T-helper 2 cell treated with Interferon-gamma antibody and Interleukin-4, amounts not matched to agents 5 μg/mL and 100 μg/mL, for 36 hours (primary cell): ENCODE measurements at regions not wholly inside any gene's neighbourhood (a gene's known extent, or its start where the extent isn't known, plus 50 kb on each side); places are given as distances from the start of the nearest gene placed in this dataset.

Source experiments
- DNase-seq: peaks from one replicate; pipeline ENCODE4 v3.0.0; 2021; ENCODE audit warnings: low spot score
- H3K27ac Mint-ChIP-seq: one replicate; pipeline ENCODE4 v1.8.0; 2021; ENCODE audit warnings: mild to moderate bottlenecking, mixed read lengths
- H3K27me3 Mint-ChIP-seq: one replicate; pipeline ENCODE4 v1.8.0; 2021; ENCODE audit warnings: low read depth, mixed read lengths
- H3K36me3 Mint-ChIP-seq: one replicate; pipeline ENCODE4 v1.8.0; 2021; ENCODE audit warnings: low read depth, mixed read lengths
- H3K4me1 Mint-ChIP-seq: one replicate; pipeline ENCODE4 v1.8.0; 2021; ENCODE audit warnings: low read depth, mixed read lengths
- H3K4me3 Mint-ChIP-seq: one replicate; pipeline ENCODE4 v1.8.0; 2022; ENCODE audit warnings: mild to moderate bottlenecking, moderate library complexity, mixed read lengths
- H3K9me3 Mint-ChIP-seq: one replicate; pipeline ENCODE4 v1.8.0; 2021; ENCODE audit warnings: mixed read lengths

- Mint-ChIP-seq H3K27ac (no peak overlapping the region), H3K36me3 (no peaks in the 10 kb centered on the region), H3K27me3 (no peaks in the 10 kb centered on the region), H3K4me3 (no peak overlapping the region), H3K4me1 (no peaks in the 10 kb centered on the region), H3K9me3 (peaks cover 29% of the 10 kb centered on the region)
- DNase-seq = no peak
Observed at GRCh38 chr1:4207842-4208692, 308.0 kb upstream of the C1orf174 start.

- no peaks in the 10 kb centered on the region for H3K27me3 Mint-ChIP-seq
- H3K4me1 Mint-ChIP-seq = no peaks in the 10 kb centered on the region
- DNase-seq = no peak
- no peak overlapping the region for H3K4me3 Mint-ChIP-seq
- H3K36me3 Mint-ChIP-seq = no peaks in the 10 kb centered on the region
- no peak overlapping the region for H3K27ac Mint-ChIP-seq
- peaks cover 20% of the 10 kb centered on the region for H3K9me3 Mint-ChIP-seq
Observed at GRCh38 chr1:4210043-4210442, 310.0 kb upstream of the C1orf174 start.

- H3K4me3 Mint-ChIP-seq = no peak overlapping the region
- no peaks in the 10 kb centered on the region for H3K9me3 Mint-ChIP-seq
- DNase-seq = no peak
Observed at GRCh38 chr1:4212796-4213195, 312.7 kb upstream of the C1orf174 start.

GRCh38 chr1:4213366-4213973 lies 313.4 kb upstream of the C1orf174 start:
- no peaks in the 10 kb centered on the region for H3K27me3 Mint-ChIP-seq
- H3K4me3 Mint-ChIP-seq = no peak overlapping the region
- DNase-seq = no peak
- no peak overlapping the region for H3K27ac Mint-ChIP-seq
- no peaks in the 10 kb centered on the region for H3K9me3 Mint-ChIP-seq
- H3K4me1 Mint-ChIP-seq = no peaks in the 10 kb centered on the region
- H3K36me3 Mint-ChIP-seq = no peaks in the 10 kb centered on the region

More at GRCh38 chr1:4212796-4213195, 312.7 kb upstream of the C1orf174 start:
- no peaks in the 10 kb centered on the region for H3K4me1 Mint-ChIP-seq
- H3K36me3 Mint-ChIP-seq = no peaks in the 10 kb centered on the region
- no peaks in the 10 kb centered on the region for H3K27me3 Mint-ChIP-seq
- no peak overlapping the region for H3K27ac Mint-ChIP-seq

GRCh38 chr1:4214826-4215225 lies 314.8 kb upstream of the C1orf174 start:
- Mint-ChIP-seq H3K4me3 (no peak overlapping the region), H3K36me3 (no peaks in the 10 kb centered on the region), H3K27me3 (no peaks in the 10 kb centered on the region), H3K4me1 (no peaks in the 10 kb centered on the region), H3K27ac (no peak overlapping the region), H3K9me3 (no peaks in the 10 kb centered on the region)
- DNase-seq = no peak

- DNase-seq = no peak
- H3K9me3 Mint-ChIP-seq = no peaks in the 10 kb centered on the region
- no peak overlapping the region for H3K27ac Mint-ChIP-seq
- H3K27me3 Mint-ChIP-seq = no peaks in the 10 kb centered on the region
- H3K36me3 Mint-ChIP-seq = no peaks in the 10 kb centered on the region
- no peaks in the 10 kb centered on the region for H3K4me1 Mint-ChIP-seq
- H3K4me3 Mint-ChIP-seq = no peak overlapping the region
Observed at GRCh38 chr1:4215391-4215790, 315.3 kb upstream of the C1orf174 start.

GRCh38 chr1:4216231-4216630 lies 316.2 kb upstream of the C1orf174 start:
- Mint-ChIP-seq H3K27ac (no peak overlapping the region), H3K4me3 (no peak overlapping the region), H3K27me3 (no peaks in the 10 kb centered on the region), H3K36me3 (no peaks in the 10 kb centered on the region), H3K9me3 (no peaks in the 10 kb centered on the region), H3K4me1 (no peaks in the 10 kb centered on the region)
- DNase-seq = no peak

GRCh38 chr1:4218619-4219018 lies 318.5 kb upstream of the C1orf174 start:
- no peak overlapping the region for H3K27ac Mint-ChIP-seq
- H3K27me3 Mint-ChIP-seq = no peaks in the 10 kb centered on the region
- H3K4me1 Mint-ChIP-seq = no peaks in the 10 kb centered on the region
- H3K4me3 Mint-ChIP-seq = no peak overlapping the region
- no peaks in the 10 kb centered on the region for H3K9me3 Mint-ChIP-seq
- H3K36me3 Mint-ChIP-seq = no peaks in the 10 kb centered on the region
- no peak for DNase-seq

GRCh38 chr1:4219111-4219510 lies 319.0 kb upstream of the C1orf174 start:
- no peaks in the 10 kb centered on the region for H3K36me3 Mint-ChIP-seq
- no peak overlapping the region for H3K4me3 Mint-ChIP-seq
- H3K27me3 Mint-ChIP-seq = no peaks in the 10 kb centered on the region
- no peak overlapping the region for H3K27ac Mint-ChIP-seq
- DNase-seq = no peak
- H3K9me3 Mint-ChIP-seq = no peaks in the 10 kb centered on the region
- H3K4me1 Mint-ChIP-seq = no peaks in the 10 kb centered on the region

- Mint-ChIP-seq H3K4me1 (no peaks in the 10 kb centered on the region), H3K27ac (no peak overlapping the region), H3K27me3 (no peaks in the 10 kb centered on the region), H3K36me3 (no peaks in the 10 kb centered on the region), H3K4me3 (no peak overlapping the region), H3K9me3 (no peaks in the 10 kb centered on the region)
- no peak for DNase-seq
Observed at GRCh38 chr1:4219826-4220225, 319.8 kb upstream of the C1orf174 start.

- Mint-ChIP-seq H3K36me3 (no peaks in the 10 kb centered on the region), H3K4me1 (no peaks in the 10 kb centered on the region), H3K27me3 (no peaks in the 10 kb centered on the region), H3K9me3 (no peaks in the 10 kb centered on the region), H3K4me3 (no peak overlapping the region), H3K27ac (no peak overlapping the region)
- DNase-seq = no peak
Observed at GRCh38 chr1:4220362-4220761, 320.3 kb upstream of the C1orf174 start.

- Mint-ChIP-seq H3K27me3 (no peaks in the 10 kb centered on the region), H3K4me1 (no peaks in the 10 kb centered on the region), H3K4me3 (no peak overlapping the region), H3K36me3 (no peaks in the 10 kb centered on the region), H3K27ac (no peak overlapping the region), H3K9me3 (no peaks in the 10 kb centered on the region)
- DNase-seq = no peak
Observed at GRCh38 chr1:4221107-4221506, 321.0 kb upstream of the C1orf174 start.

GRCh38 chr1:4224684-4225467 lies 324.8 kb upstream of the C1orf174 start:
- H3K4me3 Mint-ChIP-seq = no peak overlapping the region
- H3K36me3 Mint-ChIP-seq = no peaks in the 10 kb centered on the region
- H3K4me1 Mint-ChIP-seq = no peaks in the 10 kb centered on the region
- DNase-seq = no peak
- H3K27ac Mint-ChIP-seq = no peak overlapping the region
- H3K27me3 Mint-ChIP-seq = no peaks in the 10 kb centered on the region
- H3K9me3 Mint-ChIP-seq = no peaks in the 10 kb centered on the region

GRCh38 chr1:4227986-4228385 lies 327.9 kb upstream of the C1orf174 start:
- H3K27me3 Mint-ChIP-seq = no peaks in the 10 kb centered on the region
- no peaks in the 10 kb centered on the region for H3K4me1 Mint-ChIP-seq
- no peak overlapping the region for H3K4me3 Mint-ChIP-seq
- H3K27ac Mint-ChIP-seq = no peak overlapping the region
- no peak for DNase-seq
- no peaks in the 10 kb centered on the region for H3K36me3 Mint-ChIP-seq
- no peaks in the 10 kb centered on the region for H3K9me3 Mint-ChIP-seq
